ENCODE measurements at regions not wholly inside any gene's neighbourhood (a gene's known extent, or its start where the extent isn't known, plus 50 kb on each side); places are given as distances from the start of the nearest gene placed in this dataset.
"Not testable (repeated sequence)": the region's sequence is repeated elsewhere in the genome, so short reads cannot be mapped to it uniquely, and the experiment has no call there.

DNA sequence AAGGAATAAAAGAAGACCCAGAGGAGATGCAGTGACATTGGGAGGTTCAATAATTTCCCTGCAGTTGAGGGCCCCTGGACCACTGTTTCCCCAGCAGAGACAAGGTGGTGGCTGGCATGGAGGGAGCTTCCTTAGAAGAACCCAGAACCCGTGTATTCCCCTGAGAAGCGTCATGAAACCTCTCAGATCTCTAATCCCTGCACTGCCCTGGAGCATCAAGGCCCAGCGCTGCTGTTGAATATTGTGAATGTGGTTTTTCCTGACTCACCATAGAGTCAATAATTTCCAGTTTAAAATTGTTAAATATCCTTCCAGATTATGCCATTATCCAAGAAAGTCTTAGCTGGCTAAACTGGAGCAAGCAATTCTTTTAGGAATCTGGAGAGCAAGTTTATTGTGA, 187.2 kb downstream of the LMLN start:
- DNase-seq (ENCODE audit: extremely low read depth in 1 of 2, low read depth in 1 of 2) = not testable (repeated sequence)

DNA sequence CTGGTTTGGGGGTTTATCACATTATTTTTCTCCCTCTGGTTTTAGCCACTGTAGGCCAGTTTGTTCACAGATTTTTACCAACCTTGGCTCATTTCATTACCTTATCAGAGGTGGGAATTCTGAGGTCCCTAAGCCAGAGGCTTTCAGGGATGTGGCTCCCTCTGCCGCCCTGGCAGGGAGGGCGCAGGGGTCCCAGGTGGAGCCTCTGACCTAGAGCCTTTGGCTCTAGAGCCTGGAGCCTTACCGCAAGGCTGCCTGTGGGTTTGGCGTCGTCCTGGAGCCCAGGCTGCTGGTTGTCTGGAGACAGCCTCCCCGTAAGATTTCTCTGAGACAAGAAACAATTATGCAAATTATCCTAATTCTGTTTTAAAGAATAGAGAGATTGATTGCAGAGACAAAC, 188.0 kb downstream of the LMLN start:
- not testable (repeated sequence) for DNase-seq (ENCODE audit: extremely low read depth in 1 of 2, low read depth in 1 of 2)

DNA sequence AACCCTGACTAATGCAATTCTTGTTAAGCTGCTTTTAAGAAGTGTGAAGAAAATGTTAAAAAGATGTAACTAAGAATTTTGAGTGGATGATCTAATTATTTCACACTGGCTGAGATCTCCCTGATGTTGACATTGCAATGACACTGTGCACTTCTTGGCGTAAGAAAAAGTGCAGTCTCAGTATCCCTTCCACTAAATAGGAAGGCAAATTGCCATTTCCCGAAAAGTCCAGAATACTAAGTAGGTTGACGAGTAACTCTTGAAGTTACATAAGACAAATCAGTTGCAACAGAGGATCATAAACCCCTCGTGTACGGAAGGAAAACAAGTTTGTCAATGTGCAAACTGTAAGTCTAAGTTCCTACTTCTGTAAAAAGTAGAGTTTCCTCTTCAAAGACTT, 189.9 kb downstream of the LMLN start:
- not testable (repeated sequence) for DNase-seq (ENCODE audit: extremely low read depth in 1 of 2, low read depth in 1 of 2)

DNA sequence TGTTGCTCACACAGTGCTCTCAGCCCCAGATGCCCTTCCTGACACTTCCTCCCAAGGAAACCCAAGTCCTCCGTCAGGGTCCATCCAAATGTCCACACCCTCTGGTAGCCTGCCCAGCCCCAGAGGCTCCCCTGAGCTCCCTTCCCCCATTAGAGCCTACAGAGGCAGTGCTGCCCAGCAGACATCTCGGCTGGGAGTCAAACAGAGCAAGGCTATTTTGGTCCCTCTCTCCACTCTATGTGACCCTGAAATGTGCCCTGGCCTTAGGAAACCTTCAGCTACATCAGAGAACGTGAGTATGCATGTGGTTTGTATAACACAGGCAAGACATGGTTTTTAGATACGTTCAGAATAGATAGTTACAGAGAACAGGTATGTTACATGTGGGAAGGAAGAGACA, 191.8 kb downstream of the LMLN start:
- not testable (repeated sequence) for DNase-seq (ENCODE audit: extremely low read depth in 1 of 2, low read depth in 1 of 2)

DNA sequence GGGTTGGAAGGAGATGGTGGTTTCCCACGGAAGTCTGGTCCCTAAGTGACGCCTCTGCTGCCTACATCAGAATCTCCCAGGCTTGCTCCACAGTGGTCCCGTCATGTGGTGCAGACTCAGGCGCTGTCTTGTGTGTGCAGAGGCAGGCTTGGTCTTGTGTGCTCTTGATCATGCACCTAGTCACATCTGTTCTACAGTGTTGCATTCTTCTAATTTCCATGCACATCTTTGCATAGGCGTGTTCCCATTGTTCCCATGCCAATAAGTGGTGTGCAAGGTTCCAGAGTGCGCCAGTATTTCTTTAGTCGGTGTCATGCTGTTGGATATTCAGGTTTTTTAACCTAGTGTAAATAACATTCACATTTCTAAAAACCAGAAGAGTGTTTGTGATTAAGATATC, 195.8 kb downstream of the LMLN start:
- not testable (repeated sequence) for DNase-seq (ENCODE audit: extremely low read depth in 1 of 2, low read depth in 1 of 2)

DNA sequence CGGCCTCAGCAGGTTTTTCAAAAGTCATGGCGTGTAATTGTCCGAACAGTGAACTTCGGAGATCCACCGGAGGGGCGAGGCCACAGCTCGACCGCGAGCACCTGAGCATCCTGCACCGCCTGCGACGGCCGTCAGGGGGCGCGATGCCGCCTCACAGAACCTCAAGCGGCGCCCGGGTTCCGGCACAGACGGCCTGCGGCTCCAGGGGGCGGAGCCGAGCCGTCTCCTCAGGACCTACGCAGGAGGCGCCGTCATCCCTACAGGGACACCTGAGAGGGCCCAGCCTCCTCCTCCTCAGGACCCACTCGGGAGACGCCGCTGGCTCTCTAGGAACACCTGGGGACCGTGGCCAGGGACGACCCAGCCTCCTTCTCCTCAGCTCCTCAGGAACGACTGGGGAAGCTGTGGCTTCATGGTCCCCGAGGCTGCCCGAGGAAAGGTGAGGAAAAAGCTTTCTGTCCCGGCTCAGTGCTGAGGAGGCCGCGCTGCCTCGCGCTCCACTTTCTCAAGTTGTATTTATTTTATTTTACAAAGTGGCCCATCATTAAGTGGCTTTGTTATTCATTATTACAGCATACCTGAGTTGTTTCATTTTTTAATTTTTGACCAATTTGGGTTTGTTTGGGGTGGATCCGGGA, 197.3 kb downstream of the LMLN start:
- not testable (repeated sequence) for DNase-seq (ENCODE audit: extremely low read depth in 1 of 2, low read depth in 1 of 2)

DNA sequence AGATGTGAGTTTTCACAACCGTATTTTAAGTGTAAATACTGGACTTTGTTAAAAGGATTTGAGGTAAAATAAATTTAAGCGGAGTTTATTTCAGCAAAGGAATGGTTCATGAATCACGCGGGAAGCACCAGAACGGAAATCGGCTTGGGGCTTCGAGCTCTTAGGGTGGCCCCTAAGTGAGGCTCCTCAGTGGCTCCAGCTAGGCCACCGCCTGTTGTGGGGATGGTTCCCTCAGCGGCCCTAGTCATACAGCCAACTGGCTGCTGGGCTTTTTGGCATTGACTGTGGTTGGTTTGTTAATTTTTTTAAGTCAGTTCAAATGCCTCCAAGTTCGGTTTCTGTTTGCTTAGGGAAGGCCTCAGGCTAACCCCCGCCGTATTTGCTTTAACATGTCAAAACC, 198.0 kb downstream of the LMLN start:
- DNase-seq (ENCODE audit: extremely low read depth in 1 of 2, low read depth in 1 of 2) = not testable (repeated sequence)

DNA sequence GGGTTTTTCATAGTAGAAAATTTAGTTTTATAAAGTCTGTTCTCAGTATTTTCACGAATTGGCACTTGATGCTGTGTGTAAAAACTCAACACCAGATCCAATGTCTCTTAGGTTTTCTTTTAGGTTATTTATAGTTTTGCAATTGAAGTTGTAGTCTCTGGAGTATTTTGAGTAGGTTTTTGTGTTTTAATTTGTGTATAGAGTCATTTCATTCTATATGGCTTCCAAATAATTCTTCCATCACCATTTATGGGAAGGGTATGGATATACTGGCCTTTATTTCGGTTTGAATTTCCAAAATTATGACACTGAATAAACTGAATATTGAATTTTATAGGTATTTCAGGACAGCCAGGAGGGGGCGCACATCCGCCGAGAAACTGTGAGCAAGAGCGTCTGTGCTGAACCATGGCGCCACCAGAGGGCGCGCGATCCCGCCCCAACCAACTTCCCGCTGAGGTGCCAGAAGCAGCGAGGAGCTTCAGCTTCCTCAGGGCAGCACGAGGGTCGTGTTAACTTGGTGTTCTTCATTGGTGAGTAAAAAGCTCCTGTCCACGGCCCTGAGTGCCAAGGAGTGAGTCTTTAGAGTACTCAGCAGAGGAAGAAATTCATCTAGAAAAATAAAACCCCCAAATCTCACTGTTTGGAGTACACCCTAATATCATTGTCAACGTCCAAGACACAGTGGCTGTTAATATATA, 207.5 kb downstream of the LMLN start:
- DNase-seq (ENCODE audit: extremely low read depth in 1 of 2, low read depth in 1 of 2) = peak; percentile 31 to 36

DNA sequence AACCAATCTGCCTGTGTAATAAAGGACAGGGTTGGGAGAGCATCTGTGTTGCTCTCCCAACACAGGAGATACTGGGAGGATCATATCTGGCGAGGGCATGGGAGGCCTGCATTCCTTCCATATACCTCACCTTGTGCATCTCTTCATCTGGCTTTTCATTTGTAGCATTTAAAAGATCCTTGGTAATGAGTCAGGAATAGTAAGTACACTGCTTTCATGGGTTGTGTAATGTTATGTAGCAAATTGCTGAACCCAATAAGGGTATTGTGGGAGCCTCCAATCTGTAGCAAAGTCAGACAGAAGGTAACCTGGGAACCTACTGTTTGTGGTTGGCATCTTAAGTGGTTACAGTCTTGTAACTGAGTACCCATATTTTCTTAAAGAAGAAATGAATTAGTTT, 210.8 kb downstream of the LMLN start:
- DNase-seq (ENCODE audit: extremely low read depth in 1 of 2, low read depth in 1 of 2) = not testable (repeated sequence)

DNA sequence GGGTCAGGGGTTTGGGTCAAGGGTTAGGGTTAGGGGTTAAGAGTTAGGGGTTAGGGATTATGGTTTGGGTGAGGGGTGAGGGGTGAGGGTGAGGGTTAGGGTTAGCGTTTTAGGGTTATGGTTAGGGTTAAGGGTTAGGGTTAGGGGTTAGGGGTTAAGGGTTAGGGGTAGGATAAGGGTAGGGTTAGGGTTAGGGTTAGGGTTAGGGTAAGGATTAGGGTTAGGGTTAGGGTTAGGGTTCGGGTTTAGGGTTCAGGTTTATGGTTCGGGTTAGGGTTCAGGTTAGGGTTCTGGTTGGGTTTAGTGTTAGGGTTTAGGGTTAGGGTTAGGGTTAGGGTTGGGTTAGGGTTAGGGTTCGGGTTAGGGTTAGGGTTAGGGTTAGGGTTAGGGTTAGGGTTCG, 213.1 kb downstream of the LMLN start:
- not testable (repeated sequence) for DNase-seq (ENCODE audit: extremely low read depth in 1 of 2, low read depth in 1 of 2)

DNA sequence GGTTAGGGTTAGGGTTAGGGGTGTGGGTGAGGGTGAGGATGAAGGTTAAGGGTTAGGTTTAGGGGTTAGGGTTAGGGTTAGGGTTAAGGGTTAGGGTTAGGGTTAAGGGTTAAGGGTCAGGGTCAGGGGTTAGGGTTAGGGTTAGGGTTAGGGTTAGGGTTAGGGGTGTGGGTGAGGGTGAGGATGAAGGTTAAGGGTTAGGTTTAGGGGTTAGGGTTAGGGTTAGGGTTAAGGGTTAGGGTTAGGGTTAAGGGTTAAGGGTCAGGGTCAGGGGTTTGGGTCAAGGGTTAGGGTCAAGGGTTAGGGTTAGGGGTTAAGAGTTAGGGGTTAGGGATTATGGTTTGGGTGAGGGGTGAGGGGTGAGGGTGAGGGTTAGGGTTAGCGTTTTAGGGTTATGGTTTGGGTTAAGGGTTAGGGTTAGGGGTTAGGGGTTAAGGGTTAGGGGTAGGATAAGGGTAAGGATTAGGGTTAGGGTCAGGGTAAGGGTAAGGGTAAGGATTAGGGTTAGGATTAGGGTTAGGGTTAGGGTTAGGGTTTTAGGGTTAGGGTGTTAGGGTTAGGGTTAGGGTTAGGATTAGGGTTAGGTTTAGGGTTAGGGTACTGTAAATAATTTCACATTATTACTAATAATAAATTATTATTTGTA, 214.0 kb downstream of the LMLN start:
- DNase-seq (ENCODE audit: extremely low read depth in 1 of 2, low read depth in 1 of 2) = not testable (repeated sequence)

Measured in stimulated activated CD8-positive, alpha-beta memory T cell treated with anti-CD3 and anti-CD28 coated beads, Interleukin-7, amount 100 ng/mL, for 48 hours (primary cell).